ENCODE measurements at regions not wholly inside any gene's neighbourhood (a gene's known extent, or its start where the extent isn't known, plus 50 kb on each side); places are given as distances from the start of the nearest gene placed in this dataset.
A peak's percentile ranks its signal among the peaks of the same experiment; 100 is the strongest.

DNA sequence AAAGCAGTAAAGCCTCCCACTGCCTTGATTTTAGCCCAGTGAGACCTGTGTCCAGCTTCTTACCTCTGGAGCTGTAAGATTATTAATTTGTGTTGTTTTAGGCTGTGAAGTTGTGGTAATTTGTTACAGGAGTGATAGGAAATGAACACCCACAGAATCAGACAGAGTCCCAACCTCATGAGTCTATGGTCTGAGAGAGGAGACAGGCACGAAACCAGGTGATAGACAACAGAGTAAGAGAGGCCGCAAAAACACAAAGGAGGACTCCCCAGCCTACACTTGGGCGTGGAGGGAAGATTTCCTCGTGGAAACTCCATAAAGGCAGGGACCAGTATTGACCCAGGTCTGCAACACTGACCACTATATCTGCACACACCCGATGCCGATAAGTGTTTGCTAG is 234.6 kb upstream of the JUN start:
- DNase-seq (ENCODE audit: low read depth) = no peak

DNA sequence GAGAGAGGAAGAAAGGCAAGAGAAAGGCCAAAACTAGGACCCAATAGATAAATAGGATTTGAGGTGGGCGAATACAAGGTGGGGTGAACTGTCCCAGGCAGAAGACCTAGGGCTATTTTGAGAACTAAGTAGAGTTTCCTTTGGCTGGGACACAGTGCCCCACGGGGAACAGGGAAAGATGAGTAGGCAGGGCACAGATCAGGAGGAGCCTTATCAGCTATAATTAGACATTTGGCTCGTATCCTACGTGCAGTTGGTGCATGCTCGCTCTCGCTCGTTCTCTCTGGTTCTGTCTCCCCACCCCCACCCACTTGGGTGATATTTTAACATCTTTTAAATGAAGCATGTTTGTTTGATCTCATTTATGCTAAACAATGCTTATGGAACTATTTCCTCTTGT is 235.0 kb upstream of the JUN start:
- DNase-seq (ENCODE audit: low read depth) = no peak
- no peak overlapping the region for H3K4me3 ChIP-seq (ENCODE audit: low read length)
- TF ChIP-seq, protein P1, sequence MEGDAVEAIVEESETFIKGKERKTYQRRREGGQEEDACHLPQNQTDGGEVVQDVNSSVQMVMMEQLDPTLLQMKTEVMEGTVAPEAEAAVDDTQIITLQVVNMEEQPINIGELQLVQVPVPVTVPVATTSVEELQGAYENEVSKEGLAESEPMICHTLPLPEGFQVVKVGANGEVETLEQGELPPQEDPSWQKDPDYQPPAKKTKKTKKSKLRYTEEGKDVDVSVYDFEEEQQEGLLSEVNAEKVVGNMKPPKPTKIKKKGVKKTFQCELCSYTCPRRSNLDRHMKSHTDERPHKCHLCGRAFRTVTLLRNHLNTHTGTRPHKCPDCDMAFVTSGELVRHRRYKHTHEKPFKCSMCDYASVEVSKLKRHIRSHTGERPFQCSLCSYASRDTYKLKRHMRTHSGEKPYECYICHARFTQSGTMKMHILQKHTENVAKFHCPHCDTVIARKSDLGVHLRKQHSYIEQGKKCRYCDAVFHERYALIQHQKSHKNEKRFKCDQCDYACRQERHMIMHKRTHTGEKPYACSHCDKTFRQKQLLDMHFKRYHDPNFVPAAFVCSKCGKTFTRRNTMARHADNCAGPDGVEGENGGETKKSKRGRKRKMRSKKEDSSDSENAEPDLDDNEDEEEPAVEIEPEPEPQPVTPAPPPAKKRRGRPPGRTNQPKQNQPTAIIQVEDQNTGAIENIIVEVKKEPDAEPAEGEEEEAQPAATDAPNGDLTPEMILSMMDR (IDR thresholded peaks at IDR 0.05; ENCODE audit: insufficient read depth, low read depth, low read length, missing control alignments) = no peak

More for the DNA sequence above, 234.6 kb upstream of the JUN start:
- H3K4me3 ChIP-seq (ENCODE audit: low read length) = no peak overlapping the region
- TF ChIP-seq, protein P1 (IDR thresholded peaks at IDR 0.05; ENCODE audit: insufficient read depth, low read depth, low read length, missing control alignments) = no peak

DNA sequence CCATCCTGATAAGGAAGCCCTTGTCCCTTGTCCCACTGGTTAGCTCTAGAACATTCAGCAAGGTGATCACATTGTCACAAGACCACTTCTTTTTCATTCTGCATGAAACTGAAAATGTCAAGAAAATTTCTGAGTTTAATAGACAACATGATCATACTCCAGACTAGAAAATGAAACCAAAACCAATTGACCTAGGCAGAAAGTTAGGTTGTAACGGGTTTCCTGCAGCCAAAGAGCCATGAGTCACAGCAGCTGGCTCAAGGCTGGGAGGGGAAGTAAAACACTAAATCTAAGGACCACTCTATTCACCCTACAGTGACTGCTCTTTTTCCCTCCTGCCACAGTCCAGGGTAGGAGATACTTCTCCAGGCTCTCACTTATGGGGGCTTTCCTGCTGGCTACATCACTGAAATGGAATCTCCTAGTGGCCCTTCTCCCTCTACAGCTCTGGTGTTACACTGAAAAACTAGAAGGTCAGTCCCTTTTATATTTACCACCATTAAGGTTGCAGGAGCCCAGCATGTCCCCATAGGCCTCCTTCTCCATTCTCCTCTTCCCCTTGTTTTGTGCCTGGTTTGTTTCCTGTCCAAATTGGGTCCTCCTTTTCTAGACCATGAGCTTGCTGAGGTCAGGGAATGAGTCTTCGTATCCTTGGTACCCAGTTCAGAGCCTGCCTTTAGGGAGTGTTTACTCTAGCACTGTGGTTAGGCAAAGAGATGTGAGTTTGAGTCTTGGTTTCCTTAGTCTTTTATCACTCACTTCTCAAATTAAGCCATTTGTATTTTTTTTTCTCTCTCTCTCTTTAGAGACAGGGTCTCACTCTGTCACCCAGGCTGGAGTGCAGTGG is 236.5 kb upstream of the JUN start:
- TF ChIP-seq, protein P1 (IDR thresholded peaks at IDR 0.05; ENCODE audit: insufficient read depth, low read depth, low read length, missing control alignments) = no peak
- no peak overlapping the region for H3K4me3 ChIP-seq (ENCODE audit: low read length)
- peak; percentile 66 for DNase-seq (ENCODE audit: low read depth)

DNA sequence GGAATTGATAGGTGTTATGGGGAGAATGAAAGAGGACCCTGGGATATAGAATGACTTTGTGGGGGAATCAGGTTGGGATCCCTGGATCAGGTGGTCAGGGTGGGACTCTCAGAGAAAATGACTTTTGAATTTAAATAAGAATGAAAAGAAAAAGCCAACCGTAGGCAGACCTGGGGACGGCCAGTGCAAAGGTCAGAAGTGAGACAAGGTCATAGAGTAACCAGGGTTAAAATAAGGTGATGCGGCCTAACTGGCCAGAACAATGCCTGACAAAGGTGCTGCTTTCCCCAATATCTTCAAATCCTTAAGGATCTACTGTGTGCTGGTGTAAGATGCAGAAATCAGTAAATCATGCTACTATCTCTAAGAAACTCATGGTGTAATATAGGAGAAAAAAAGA is 238.4 kb upstream of the JUN start:
- no peak overlapping the region for H3K4me3 ChIP-seq (ENCODE audit: low read length)
- no peak for DNase-seq (ENCODE audit: low read depth)
- TF ChIP-seq, protein P1 (IDR thresholded peaks at IDR 0.05; ENCODE audit: insufficient read depth, low read depth, low read length, missing control alignments) = no peak

DNA sequence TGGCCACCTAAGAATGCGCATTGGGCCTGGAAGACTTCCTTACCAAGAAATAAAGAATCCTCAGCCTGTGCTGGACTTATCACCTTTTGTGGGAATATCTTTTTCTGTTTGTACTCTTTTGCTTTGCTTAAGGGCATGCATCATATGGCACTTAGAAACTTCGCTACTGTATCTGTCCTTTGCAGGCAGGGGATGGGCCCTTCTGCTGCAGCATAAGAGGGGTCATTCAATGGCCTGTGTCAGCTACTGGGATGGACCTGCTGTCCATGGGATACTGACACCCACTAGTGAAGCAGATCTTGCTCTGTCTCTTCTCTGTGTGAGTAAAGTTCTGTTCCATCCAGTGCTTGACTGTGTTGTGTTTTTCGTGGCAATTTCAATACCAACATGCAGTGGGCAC is 239.0 kb upstream of the JUN start:
- TF ChIP-seq, protein P1 (IDR thresholded peaks at IDR 0.05; ENCODE audit: insufficient read depth, low read depth, low read length, missing control alignments) = no peak
- H3K4me3 ChIP-seq (ENCODE audit: low read length) = no peak overlapping the region
- DNase-seq (ENCODE audit: low read depth) = no peak

DNA sequence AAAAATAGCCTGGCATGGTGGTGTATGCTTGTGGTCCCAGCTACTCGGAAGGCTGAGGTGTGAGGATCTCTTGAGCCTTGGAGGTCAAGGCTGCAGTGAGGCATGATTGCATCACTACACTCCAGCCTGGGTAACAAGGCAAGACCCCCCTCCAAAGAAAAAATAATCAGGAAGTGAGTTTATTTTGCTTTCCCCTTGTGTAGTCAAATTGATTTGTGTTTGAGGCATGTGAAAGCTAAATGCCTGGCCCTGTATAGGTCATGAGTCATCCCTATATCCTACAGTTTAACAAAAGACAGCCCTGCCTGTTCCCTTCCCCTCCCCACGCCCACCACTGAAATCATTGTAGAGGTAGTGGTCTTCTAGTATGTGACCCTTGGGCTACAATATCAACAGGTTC is 241.4 kb upstream of the JUN start:
- TF ChIP-seq, protein P1 (IDR thresholded peaks at IDR 0.05; ENCODE audit: insufficient read depth, low read depth, low read length, missing control alignments) = no peak
- DNase-seq (ENCODE audit: low read depth) = peak; percentile 29
- H3K4me3 ChIP-seq (ENCODE audit: low read length) = no peak overlapping the region
